ENCODE measurements at regions not wholly inside any gene's neighbourhood (a gene's known extent, or its start where the extent isn't known, plus 50 kb on each side); places are given as distances from the start of the nearest gene placed in this dataset.

GRCh38 chr4:129393976-129394375, 298.0 kb downstream of the C4orf33 start (continued):
- TF ChIP-seq EGR1 (IDR thresholded peaks at IDR 0.05; ENCODE audit: low read depth in 2 of 2) (no peak), ZBTB33 (IDR thresholded peaks at IDR 0.05) (no peak), MAX (IDR thresholded peaks at IDR 0.05) (no peak), HNF4G (IDR thresholded peaks at IDR 0.05) (no peak), JUND (IDR thresholded peaks at IDR 0.05) (no peak)

- Histone ChIP-seq H3K27me3 (ENCODE audit: control insufficient read depth in 4 of 4, insufficient read depth in 4 of 4, low read length in 3 of 4) (no peaks in the 10 kb centered on the region), H3K4me3 (ENCODE audit: low read depth in 1 of 3, low read length in 3 of 3) (no peak overlapping the region), H3K36me3 (ENCODE audit: control insufficient read depth in 4 of 4, insufficient read depth in 3 of 4, low read depth in 1 of 4, low read length in 3 of 4) (no peaks in the 10 kb centered on the region), H3K9ac (ENCODE audit: low read depth in 1 of 2, low read length in 2 of 2) (no peak overlapping the region), H3K4me1 (ENCODE audit: control insufficient read depth in 4 of 4, insufficient read depth in 4 of 4, low read length in 3 of 4) (no peaks in the 10 kb centered on the region), H3K9me3 (ENCODE audit: control insufficient read depth in 4 of 4, low read length in 3 of 4) (no peaks in the 10 kb centered on the region), H3K27ac (ENCODE audit: low read depth in 1 of 2, low read length in 2 of 2) (no peak overlapping the region)
- DNase-seq (ENCODE audit: low spot score): no peak
- no peak for TF ChIP-seq FOXA1 (IDR thresholded peaks at IDR 0.05)
- TF ChIP-seq SP1 (IDR thresholded peaks at IDR 0.05): no peak
- TF ChIP-seq HNF4A (conservative IDR thresholded peaks at IDR 0.05): no peak
- no peak for TF ChIP-seq ZBTB33 (IDR thresholded peaks at IDR 0.05)
- no peak for TF ChIP-seq YY1 (IDR thresholded peaks at IDR 0.05)
- TF ChIP-seq CTCF (IDR thresholded peaks at IDR 0.05; ENCODE audit: low read depth, low read length, missing input control): no peak
- TF ChIP-seq RAD21 (IDR thresholded peaks at IDR 0.05): no peak
- TF ChIP-seq EGR1 (IDR thresholded peaks at IDR 0.05; ENCODE audit: low read depth in 2 of 2): no peak
- no peak for TF ChIP-seq FOXA2 (IDR thresholded peaks at IDR 0.05)
- no peak for TF ChIP-seq GABPA (IDR thresholded peaks at IDR 0.05 in 1 of 2, conservative IDR thresholded peaks at IDR 0.05 in 1 of 2)
- no peak for TF ChIP-seq NR2F2 (IDR thresholded peaks at IDR 0.05)
- no peak for TF ChIP-seq REST (IDR thresholded peaks at IDR 0.05)
- no peak for TF ChIP-seq MAX (IDR thresholded peaks at IDR 0.05)
- no peak for TF ChIP-seq JUND (IDR thresholded peaks at IDR 0.05)
- TF ChIP-seq TAF1 (conservative IDR thresholded peaks at IDR 0.05): no peak
- no peak for TF ChIP-seq RXRA (IDR thresholded peaks at IDR 0.05)
- TF ChIP-seq HNF4G (IDR thresholded peaks at IDR 0.05): no peak
- no peak for TF ChIP-seq ATF3 (IDR thresholded peaks at IDR 0.05)
- 75% methylated on average over 6 of the region's 6 CpGs for WGBS
Measured at GRCh38 chr4:129394635-129395034, 298.7 kb downstream of the C4orf33 start.
